GM23338 (cell line): ENCODE measurements at regions not wholly inside any gene's neighbourhood (a gene's known extent, or its start where the extent isn't known, plus 50 kb on each side); places are given as distances from the start of the nearest gene placed in this dataset.
"Not testable (repeated sequence)": the region's sequence is repeated elsewhere in the genome, so short reads cannot be mapped to it uniquely, and the experiment has no call there.

ENCODE experiments used
- ATAC-seq: fragments of 200-7000 bp; cut with Tn5 transposase; 3 replicates; pipeline ENCODE4 v1.9.1; 2020
- DNase-seq: peaks from one replicate; pipeline ENCODE4 v3.0.0-alpha.2; 2015; ENCODE audit warnings: low spot score
- H2AFZ ChIP-seq: fragments of 200-600 bp; sonication (generic); 2 replicates; pipeline ENCODE4 v1.8.0; 2016; ENCODE audit warnings: antibody characterized with exemption, mild to moderate bottlenecking, moderate library complexity
- H3F3A ChIP-seq: fragments of 200-600 bp; sonication (generic); replicated peaks from 2 replicates; pipeline ENCODE4 v1.8.0; 2017; ENCODE audit warnings: antibody characterized with exemption, mixed run types, low read depth
- H3K27ac ChIP-seq: fragments of 200-600 bp; sonication (generic); 2 replicates; pipeline ENCODE4 v1.6.1; 2016; ENCODE audit warnings: low read depth
- H3K27me3 ChIP-seq: fragments of 200-600 bp; sonication (generic); 2 replicates; pipeline ENCODE4 v1.8.0; 2016; ENCODE audit warnings: mild to moderate bottlenecking, mixed run types, moderate library complexity; ENCODE audit not compliant: insufficient read depth
- H3K36me3 ChIP-seq: fragments of 200-600 bp; sonication (generic); 2 replicates; pipeline ENCODE4 v1.8.0; 2016; ENCODE audit warnings: mild to moderate bottlenecking; ENCODE audit not compliant: insufficient read depth
- H3K4me1 ChIP-seq: fragments of 200-600 bp; sonication (generic); 2 replicates; pipeline ENCODE4 v1.8.0; 2016; ENCODE audit warnings: mild to moderate bottlenecking, moderate library complexity; ENCODE audit not compliant: insufficient read depth
- H3K4me2 ChIP-seq: fragments of 200-600 bp; sonication (generic); 2 replicates; pipeline ENCODE4 v1.7.1; 2017; ENCODE audit warnings: mixed run types
- H3K4me3 ChIP-seq: fragments of 200-600 bp; sonication (generic); 2 replicates; pipeline ENCODE4 v1.6.1; 2016; ENCODE audit warnings: mixed run types
- H3K79me2 ChIP-seq: fragments of 200-600 bp; sonication (generic); replicated peaks from 2 replicates; pipeline ENCODE4 v1.8.0; 2017; ENCODE audit warnings: mild to moderate bottlenecking; ENCODE audit not compliant: insufficient read depth
- H3K9me2 ChIP-seq: fragments of 200-600 bp; sonication (generic); 2 replicates; pipeline ENCODE4 v1.8.0; 2017; ENCODE audit not compliant: insufficient read depth
- H4K20me1 ChIP-seq: fragments of 200-600 bp; sonication (generic); replicated peaks from 2 replicates; pipeline ENCODE4 v1.8.0; 2017; ENCODE audit warnings: mild to moderate bottlenecking; ENCODE audit not compliant: insufficient read depth
- H3K27ac Mint-ChIP-seq: 2 replicates; pipeline ENCODE4 v1.8.0; 2020; ENCODE audit warnings: inconsistent platforms, mild to moderate bottlenecking, moderate library complexity, mixed read lengths
- H3K27me3 Mint-ChIP-seq: 3 replicates; pipeline ENCODE4 v1.8.0; 2022; ENCODE audit warnings: low read depth, mild to moderate bottlenecking, moderate library complexity, mixed read lengths, inconsistent platforms; ENCODE audit not compliant: insufficient read depth, poor library complexity
- H3K36me3 Mint-ChIP-seq: 3 replicates; pipeline ENCODE4 v1.8.0; 2021; ENCODE audit warnings: low read depth, mild to moderate bottlenecking, inconsistent platforms, moderate library complexity, mixed read lengths
- H3K4me1 Mint-ChIP-seq: 3 replicates; pipeline ENCODE4 v1.8.0; 2020; ENCODE audit warnings: mild to moderate bottlenecking, inconsistent platforms, mixed read lengths
- H3K4me3 Mint-ChIP-seq: 3 replicates; pipeline ENCODE4 v1.8.0; 2021; ENCODE audit warnings: moderate library complexity, mild to moderate bottlenecking, inconsistent platforms, mixed read lengths
- H3K9me3 Mint-ChIP-seq: 3 replicates; pipeline ENCODE4 v1.8.0; 2020; ENCODE audit warnings: moderate library complexity, mild to moderate bottlenecking, inconsistent platforms, mixed read lengths
- REST ChIP-seq: IDR thresholded peaks from one replicate; pipeline ENCODE4 v1.6.1; 2018; ENCODE audit warnings: antibody characterized with exemption; ENCODE audit not compliant: unreplicated experiment
- STAT1 ChIP-seq: IDR thresholded peaks from one replicate; pipeline ENCODE4 v1.6.1; 2016; ENCODE audit warnings: antibody characterized with exemption; ENCODE audit not compliant: unreplicated experiment
- ZNF114 ChIP-seq: fragments of 250-450 bp; sonication (Bioruptor Pico); IDR thresholded peaks from 2 replicates; pipeline ENCODE4 v1.5.0; 2020; ENCODE audit warnings: mild to moderate bottlenecking, moderate library complexity
- ZNF331 ChIP-seq: fragments of 250-450 bp; sonication (Bioruptor Pico); IDR thresholded peaks from 2 replicates; pipeline ENCODE4 v1.5.0; 2020; ENCODE audit warnings: low read depth, mild to moderate bottlenecking, moderate library complexity
- TF ChIP-seq, protein P1 (sequence below): fragments of 250-450 bp; sonication (Bioruptor Pico); IDR thresholded peaks from 2 replicates; pipeline ENCODE4 v1.5.0; 2020; ENCODE audit warnings: mild to moderate bottlenecking, moderate library complexity
- TF ChIP-seq, protein P2 (sequence below), 2 experiments: fragments of 200-600 bp in 1 of 2; sonication (generic) in 1 of 2; conservative IDR thresholded peaks; 2 replicates each; pipeline versions ENCODE4 v1.5.1 to v1.6.1; 2016 to 2017; ENCODE audit warnings: antibody characterized with exemption in 2 of 2, low read depth in 2 of 2, mild to moderate bottlenecking in 2 of 2, moderate library complexity in 1 of 2

DNA sequence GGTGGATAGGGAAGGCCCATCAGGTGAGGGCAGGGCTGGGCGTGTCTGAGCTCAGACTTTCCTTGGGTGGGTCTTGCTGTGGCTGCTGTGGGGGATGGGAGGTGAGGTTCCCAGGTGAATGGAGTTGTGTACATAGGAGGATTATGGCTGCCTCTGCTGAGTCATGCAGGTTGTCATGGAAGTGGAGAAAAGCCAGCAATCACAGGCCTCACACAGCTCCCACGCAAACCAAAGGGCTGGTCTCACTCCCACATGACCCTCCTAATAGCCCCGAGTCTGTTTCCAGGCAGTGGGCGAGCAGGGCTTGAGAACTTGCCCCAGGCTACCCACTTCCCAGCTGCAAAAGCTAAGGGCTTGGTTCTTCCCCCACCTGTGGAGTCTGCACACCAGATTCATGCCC lies 149.5 kb downstream of the IPO8 start:
- Mint-ChIP-seq H3K4me1 (no peaks in the 10 kb centered on the region), H3K27ac (no peak overlapping the region), H3K36me3 (no peaks in the 10 kb centered on the region; the same call in 1 of the 3 replicates), H3K27me3 (no peaks in the 10 kb centered on the region), H3K9me3 (peaks cover 25% of the 10 kb centered on the region), H3K4me3 (no peak overlapping the region)
- Histone ChIP-seq H2AFZ (no peak overlapping the region), H3K4me3 (no peak overlapping the region), H3K79me2 (no peaks in the 10 kb centered on the region), H3K4me1 (no peaks in the 10 kb centered on the region), H3K9me2 (0 out of 2 replicates have a peak, but pooled peaks cover 6% of the 10 kb centered on the region), H3K36me3 (no peaks in the 10 kb centered on the region), H3K27ac (no peak overlapping the region), H3F3A (no peaks in the 10 kb centered on the region), H4K20me1 (no peaks in the 10 kb centered on the region), H3K4me2 (no peak overlapping the region), H3K27me3 (no peaks in the 10 kb centered on the region)
- DNase-seq (no peak), ATAC-seq (no peak)
- TF ChIP-seq STAT1 (no peak), REST (no peak), ZNF331 (CRISPR knock-in tag) (no peak)

- H3K27ac ChIP-seq, H3K27me3 Mint-ChIP-seq, H3K4me2 ChIP-seq, H3K4me1 Mint-ChIP-seq, H3F3A ChIP-seq, H3K36me3 ChIP-seq, H4K20me1 ChIP-seq, H3K9me2 ChIP-seq, H2AFZ ChIP-seq, DNase-seq, H3K36me3 Mint-ChIP-seq, H3K27me3 ChIP-seq, H3K79me2 ChIP-seq, H3K4me3 Mint-ChIP-seq, H3K4me1 ChIP-seq, H3K27ac Mint-ChIP-seq, H3K4me3 ChIP-seq, ATAC-seq: not testable (repeated sequence)
- H3K9me3 Mint-ChIP-seq: peaks cover 27% of the 10 kb centered on the region
Observed at GRCh38 chr12:30544704-30545103, 151.0 kb downstream of the IPO8 start.

GRCh38 chr12:30537228-30537627 lies 158.4 kb downstream of the IPO8 start:
- no peak for ATAC-seq
- no peaks in the 10 kb centered on the region for H3K27me3 Mint-ChIP-seq
- no peaks in the 10 kb centered on the region for H3K79me2 ChIP-seq
- no peak overlapping the region for H3K4me2 ChIP-seq
- H3K36me3 Mint-ChIP-seq: no peaks in the 10 kb centered on the region; the same call in 1 of the 3 replicates
- H3K27ac Mint-ChIP-seq: no peak overlapping the region
- H3K36me3 ChIP-seq: no peaks in the 10 kb centered on the region
- no peaks in the 10 kb centered on the region for H3K4me1 ChIP-seq
- H4K20me1 ChIP-seq: no peaks in the 10 kb centered on the region
- no peak overlapping the region for H3K4me3 ChIP-seq
- H2AFZ ChIP-seq: no peak overlapping the region
- H3K4me1 Mint-ChIP-seq: peaks cover 12% of the 10 kb centered on the region
- H3K27me3 ChIP-seq: no peaks in the 10 kb centered on the region
- peaks cover 7% of the 10 kb centered on the region; the same call in 1 of the 3 replicates for H3K9me3 Mint-ChIP-seq
- H3K4me3 Mint-ChIP-seq: no peak overlapping the region
- no peak for DNase-seq
- no peaks in the 10 kb centered on the region for H3K9me2 ChIP-seq
- H3K27ac ChIP-seq: no peak overlapping the region
- no peaks in the 10 kb centered on the region for H3F3A ChIP-seq
- no peak for TF ChIP-seq ZNF114
- TF ChIP-seq, protein P1, sequence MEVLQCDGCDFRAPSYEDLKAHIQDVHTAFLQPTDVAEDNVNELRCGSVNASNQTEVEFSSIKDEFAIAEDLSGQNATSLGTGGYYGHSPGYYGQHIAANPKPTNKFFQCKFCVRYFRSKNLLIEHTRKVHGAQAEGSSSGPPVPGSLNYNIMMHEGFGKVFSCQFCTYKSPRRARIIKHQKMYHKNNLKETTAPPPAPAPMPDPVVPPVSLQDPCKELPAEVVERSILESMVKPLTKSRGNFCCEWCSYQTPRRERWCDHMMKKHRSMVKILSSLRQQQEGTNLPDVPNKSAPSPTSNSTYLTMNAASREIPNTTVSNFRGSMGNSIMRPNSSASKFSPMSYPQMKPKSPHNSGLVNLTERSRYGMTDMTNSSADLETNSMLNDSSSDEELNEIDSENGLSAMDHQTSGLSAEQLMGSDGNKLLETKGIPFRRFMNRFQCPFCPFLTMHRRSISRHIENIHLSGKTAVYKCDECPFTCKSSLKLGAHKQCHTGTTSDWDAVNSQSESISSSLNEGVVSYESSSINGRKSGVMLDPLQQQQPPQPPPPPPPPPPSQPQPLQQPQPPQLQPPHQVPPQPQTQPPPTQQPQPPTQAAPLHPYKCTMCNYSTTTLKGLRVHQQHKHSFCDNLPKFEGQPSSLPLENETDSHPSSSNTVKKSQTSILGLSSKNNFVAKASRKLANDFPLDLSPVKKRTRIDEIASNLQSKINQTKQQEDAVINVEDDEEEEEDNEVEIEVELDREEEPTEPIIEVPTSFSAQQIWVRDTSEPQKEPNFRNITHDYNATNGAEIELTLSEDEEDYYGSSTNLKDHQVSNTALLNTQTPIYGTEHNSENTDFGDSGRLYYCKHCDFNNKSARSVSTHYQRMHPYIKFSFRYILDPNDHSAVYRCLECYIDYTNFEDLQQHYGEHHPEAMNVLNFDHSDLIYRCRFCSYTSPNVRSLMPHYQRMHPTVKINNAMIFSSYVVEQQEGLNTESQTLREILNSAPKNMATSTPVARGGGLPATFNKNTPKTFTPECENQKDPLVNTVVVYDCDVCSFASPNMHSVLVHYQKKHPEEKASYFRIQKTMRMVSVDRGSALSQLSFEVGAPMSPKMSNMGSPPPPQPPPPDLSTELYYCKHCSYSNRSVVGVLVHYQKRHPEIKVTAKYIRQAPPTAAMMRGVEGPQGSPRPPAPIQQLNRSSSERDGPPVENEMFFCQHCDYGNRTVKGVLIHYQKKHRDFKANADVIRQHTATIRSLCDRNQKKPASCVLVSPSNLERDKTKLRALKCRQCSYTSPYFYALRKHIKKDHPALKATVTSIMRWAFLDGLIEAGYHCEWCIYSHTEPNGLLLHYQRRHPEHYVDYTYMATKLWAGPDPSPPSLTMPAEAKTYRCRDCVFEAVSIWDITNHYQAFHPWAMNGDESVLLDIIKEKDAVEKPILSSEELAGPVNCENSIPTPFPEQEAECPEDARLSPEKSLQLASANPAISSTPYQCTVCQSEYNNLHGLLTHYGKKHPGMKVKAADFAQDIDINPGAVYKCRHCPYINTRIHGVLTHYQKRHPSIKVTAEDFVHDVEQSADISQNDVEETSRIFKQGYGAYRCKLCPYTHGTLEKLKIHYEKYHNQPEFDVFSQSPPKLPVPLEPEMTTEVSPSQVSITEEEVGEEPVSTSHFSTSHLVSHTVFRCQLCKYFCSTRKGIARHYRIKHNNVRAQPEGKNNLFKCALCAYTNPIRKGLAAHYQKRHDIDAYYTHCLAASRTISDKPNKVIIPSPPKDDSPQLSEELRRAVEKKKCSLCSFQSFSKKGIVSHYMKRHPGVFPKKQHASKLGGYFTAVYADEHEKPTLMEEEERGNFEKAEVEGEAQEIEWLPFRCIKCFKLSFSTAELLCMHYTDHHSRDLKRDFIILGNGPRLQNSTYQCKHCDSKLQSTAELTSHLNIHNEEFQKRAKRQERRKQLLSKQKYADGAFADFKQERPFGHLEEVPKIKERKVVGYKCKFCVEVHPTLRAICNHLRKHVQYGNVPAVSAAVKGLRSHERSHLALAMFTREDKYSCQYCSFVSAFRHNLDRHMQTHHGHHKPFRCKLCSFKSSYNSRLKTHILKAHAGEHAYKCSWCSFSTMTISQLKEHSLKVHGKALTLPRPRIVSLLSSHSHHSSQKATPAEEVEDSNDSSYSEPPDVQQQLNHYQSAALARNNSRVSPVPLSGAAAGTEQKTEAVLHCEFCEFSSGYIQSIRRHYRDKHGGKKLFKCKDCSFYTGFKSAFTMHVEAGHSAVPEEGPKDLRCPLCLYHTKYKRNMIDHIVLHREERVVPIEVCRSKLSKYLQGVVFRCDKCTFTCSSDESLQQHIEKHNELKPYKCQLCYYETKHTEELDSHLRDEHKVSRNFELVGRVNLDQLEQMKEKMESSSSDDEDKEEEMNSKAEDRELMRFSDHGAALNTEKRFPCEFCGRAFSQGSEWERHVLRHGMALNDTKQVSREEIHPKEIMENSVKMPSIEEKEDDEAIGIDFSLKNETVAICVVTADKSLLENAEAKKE (CRISPR knock-in tag): no peak
- TF ChIP-seq, protein P2, sequence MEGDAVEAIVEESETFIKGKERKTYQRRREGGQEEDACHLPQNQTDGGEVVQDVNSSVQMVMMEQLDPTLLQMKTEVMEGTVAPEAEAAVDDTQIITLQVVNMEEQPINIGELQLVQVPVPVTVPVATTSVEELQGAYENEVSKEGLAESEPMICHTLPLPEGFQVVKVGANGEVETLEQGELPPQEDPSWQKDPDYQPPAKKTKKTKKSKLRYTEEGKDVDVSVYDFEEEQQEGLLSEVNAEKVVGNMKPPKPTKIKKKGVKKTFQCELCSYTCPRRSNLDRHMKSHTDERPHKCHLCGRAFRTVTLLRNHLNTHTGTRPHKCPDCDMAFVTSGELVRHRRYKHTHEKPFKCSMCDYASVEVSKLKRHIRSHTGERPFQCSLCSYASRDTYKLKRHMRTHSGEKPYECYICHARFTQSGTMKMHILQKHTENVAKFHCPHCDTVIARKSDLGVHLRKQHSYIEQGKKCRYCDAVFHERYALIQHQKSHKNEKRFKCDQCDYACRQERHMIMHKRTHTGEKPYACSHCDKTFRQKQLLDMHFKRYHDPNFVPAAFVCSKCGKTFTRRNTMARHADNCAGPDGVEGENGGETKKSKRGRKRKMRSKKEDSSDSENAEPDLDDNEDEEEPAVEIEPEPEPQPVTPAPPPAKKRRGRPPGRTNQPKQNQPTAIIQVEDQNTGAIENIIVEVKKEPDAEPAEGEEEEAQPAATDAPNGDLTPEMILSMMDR (conservative IDR thresholded peaks at IDR 0.05; ENCODE audit: low read depth in 2 of 2): no peak
